Activated T-cell treated with anti-CD3 and anti-CD28 coated beads for 48 hours (primary cell): ENCODE measurements at regions not wholly inside any gene's neighbourhood (a gene's known extent, or its start where the extent isn't known, plus 50 kb on each side); places are given as distances from the start of the nearest gene placed in this dataset.

Source experiments
- DNase-seq: peaks from one replicate; pipeline ENCODE4 v3.0.0-alpha.2; 2020; ENCODE audit warnings: low read depth

DNA sequence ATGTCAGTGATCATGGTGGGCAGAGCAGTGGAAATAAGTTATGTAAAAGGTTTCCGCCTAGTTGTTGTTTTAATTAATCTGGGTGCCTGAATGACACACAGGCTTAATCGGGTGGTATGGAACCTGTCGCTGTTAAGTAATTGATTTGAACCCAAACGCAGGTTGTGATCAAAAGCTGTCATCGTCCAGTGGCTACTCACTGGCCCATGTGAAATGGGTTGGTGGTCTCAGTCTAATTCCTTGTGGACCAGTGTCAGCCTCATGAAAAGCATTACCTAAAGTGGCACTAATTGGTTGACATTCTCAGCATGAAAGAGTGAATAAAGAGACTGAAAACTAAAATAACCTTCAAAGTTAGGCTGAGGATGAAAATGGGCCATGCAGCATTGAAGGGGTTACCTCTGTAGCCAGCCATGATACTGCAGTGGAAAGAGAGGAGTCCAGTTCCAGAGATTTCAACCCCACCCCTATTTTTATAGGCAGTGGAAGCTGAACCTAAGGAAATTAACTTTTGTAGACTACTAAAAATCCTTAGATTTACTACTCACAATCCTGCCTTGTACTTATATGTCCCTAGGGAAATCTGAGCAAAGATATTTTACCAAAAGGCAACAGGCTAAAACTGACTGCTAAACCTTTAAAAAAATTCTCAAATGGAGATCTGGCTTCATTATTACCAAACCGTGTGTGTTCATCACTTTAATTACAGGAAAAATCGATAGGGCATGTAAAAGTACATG lies 251.7 kb upstream of the TENM3 start:
- DNase-seq, result no peak

DNA sequence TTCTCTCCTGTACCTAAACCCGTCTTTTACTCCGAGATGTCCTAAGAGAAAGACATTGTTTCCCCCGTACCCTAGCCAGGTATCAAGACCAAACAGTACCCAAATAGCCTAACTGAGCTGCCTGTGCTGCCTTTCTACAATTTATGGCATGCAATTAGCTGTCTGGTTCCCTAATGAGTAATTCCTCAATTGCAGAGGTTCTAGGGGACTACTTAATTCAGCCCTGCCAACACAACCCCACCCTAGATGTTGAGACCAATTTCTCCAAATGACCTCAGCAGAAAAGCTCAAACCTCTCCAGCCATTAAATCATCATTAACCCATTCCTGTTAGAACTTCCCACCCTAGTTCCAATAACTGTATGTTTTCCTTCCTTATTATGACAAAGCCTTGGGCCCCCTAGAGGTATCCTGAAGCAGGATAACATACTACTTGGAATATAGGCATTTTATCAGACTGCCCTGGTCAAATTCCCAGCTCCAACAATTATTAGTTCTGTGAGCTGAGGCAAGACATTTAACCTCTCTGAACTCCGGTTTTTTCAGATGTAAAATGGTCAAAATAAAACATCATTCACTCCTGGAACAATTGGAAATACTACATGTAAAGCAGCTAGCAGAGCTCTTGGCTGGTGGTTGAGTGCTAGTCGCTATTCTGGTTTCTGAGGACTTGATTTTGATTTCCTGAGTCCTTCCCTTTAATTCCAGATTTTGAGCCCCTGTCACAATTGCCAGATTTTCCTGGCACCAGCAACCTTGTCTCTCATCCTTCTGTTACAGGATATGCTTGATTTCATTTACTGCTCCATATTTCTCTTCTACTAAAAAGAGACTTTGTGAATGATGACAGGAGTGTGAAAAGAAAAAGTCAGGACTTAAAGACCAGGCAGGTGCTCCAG lies 244.6 kb upstream of the TENM3 start:
- DNase-seq, result no peak

DNA sequence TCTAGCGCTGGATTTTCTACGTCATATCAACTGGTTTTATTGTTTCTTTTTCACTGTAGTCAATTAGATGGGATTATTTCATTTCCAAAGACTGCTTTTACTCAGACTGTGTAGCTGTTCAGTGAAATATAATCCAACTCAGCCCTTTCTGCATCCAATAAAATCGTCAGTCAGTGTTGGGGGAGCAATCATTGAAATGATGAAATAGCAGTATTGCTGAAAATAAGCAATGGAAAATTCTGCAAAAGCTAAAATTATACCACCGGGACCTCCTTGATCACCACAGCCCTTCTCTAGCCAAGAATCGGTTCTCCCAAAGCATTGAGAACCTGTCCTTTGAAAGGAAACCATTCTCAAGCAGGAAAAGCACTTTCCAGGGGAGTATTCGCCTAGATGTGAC lies 243.1 kb upstream of the TENM3 start:
- no peak for DNase-seq

DNA sequence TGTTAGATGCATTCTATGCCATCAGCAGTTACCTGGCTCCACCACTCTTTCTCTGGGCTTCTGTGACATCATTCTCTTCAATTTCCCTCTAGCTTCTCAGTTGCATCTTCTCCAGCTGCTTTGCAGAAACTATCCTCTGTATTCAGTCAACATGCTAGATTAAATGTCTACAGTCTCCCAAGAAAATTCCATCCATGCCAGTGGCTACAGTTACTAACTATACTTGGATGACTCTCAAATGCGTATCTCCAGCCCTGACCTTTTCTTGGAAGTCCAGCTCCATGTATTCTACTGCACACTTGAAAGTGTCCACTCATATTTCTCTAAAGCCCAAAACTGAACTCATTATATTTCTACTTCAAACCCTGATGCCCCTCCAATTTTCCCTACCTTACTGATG lies 232.3 kb upstream of the TENM3 start:
- DNase-seq, result no peak

DNA sequence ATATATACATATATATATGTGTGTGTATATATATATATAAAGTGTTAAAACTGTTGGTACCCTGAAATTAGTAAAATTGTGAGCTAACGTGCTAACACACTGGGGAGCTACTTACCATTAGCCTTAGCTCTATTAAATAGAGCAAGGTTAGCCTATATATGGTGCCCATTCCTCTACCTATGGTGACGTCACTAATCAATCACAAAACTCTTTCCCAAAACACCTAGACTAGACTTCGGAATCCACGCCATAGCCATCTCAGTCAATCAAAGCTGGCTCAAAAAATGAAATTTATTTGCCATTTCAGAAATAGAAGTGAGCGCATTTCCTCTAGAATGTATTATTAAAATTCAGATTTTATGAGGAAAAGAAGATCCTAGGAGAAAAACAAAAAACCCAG lies 229.0 kb upstream of the TENM3 start:
- DNase-seq, result no peak

DNA sequence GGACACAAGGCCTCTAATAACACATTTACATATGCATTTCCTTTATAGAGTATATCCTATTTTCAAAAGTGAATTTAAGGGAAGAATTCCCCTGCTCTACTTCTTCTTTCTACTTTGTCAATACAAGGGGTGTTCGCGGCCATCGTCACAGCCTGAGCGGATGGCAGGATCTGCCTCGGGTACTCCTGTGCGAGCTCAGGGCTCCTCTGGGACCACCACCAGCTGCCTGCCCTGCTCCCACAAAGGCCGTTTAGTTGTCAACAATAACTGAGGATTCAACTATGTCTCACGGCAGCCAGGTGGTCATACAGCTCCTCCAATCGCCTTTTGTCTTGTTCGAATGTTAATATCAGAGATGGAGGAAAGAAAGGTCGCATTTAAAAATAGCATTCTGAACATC lies 228.2 kb upstream of the TENM3 start:
- DNase-seq, result no peak

DNA sequence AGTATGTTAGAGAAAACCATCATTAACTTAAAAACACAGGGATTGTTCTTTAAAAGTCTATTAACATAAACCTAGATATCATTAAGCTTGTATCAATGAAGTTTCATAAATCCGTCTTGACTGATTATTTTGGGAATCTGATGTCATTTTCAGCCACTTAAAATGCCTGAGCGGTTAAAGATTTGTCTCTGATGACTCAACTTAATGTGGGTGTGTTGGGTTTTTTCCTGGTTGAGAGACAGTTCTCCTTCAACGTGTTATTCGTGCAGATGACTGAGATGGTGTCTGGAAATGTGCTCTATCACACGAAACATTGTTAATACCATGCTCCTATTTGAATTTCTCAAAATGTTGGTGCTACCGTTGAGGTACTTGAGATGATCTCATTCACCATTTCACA lies 227.3 kb upstream of the TENM3 start:
- DNase-seq, result no peak

DNA sequence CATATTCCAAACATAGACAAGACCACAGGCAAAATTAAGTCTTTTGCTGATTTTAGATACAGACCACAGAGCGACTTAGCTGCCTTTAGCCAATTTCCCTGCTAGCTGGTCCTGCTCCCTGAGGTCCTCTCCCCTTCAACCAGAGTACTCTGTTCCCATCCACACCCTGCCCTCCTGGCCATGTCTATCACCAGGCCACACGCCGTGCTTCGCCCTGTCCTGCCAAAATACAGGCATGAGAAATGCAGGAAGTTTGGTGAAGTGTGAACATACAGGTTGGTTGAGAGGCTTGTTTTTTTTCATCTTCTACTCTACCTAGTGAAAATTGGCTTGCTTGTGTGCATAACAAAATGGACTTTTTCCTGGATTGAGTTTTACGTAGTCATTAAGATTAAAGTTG lies 226.2 kb upstream of the TENM3 start:
- no peak for DNase-seq

DNA sequence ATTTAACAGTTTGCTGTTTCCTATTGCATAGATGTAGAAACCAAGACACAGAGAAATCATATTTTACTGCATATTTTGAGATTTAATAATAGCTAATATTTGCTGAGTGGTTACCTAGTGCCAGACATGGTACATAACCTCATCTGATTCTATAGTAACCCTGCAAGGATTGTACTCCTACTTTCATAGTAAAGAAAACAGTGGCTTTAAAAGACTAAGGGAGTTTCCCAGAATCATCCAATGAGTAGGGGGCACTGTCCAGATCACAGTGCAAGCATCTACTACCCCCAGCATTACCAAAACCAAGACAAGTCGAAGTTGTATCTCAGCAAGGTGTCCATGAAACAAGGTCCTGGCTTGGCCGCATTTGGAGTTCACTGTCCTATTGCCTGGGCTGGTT lies 224.5 kb upstream of the TENM3 start:
- DNase-seq, result no peak

DNA sequence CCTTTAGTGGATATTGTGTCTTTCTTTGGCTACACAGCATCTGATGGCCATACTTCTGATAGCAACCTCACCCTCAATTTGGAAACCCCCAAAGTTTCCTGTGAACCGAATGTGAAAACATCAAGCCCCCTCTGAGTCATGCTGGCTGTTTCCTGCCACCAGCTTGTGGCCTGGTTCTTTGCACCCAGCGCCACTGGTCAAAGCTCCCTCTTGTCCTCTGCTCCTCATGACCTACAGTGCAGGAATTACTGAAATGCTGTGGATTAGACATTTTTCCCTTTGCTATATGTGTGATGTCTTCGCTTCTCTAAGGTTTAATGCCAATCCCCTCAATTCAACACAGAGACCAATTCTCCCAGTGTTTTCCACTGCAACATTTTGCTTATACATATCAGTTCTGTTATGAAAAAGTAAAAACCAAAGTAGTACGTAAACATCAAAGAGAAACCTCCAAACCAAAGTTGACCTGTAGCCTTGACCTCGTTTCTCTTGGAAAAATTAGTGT lies 224.0 kb upstream of the TENM3 start:
- no peak for DNase-seq

DNA sequence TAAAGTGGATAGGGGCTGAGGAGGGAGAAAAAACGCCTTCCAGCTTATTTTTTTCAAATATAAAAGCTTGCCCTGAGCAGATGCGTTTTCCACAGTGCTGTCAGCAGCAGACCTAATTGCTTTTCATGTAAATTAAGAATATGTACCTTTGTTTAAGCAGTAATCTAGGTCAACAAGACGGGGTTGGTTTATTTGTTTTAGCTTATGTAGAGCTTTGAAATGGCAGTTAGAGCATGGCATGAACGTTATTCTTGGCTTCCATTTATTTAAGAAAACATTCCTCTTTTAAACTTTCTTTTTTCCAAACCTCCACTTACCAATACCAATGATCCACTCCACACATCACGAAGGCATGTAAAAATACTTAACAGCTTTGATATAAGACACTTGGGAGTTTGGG lies 220.3 kb upstream of the TENM3 start:
- DNase-seq, result no peak

DNA sequence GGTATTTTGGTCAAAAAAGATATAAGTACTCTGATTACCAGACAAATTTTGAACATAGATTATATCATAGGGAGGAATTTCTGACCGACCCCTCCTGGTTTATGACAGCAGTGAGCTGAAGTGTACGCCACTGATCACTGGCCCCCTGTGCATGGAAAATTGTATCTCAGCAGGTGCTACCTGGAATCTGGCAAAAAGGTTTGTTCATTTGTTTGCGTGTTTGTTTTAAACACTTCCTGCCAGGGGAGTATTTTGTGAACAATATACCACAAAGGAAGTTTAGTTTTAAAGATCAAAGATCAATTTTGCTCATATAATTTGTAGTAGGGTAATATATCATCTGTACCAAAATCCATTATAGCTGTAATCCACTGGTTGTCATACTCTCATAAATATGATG lies 219.7 kb upstream of the TENM3 start:
- DNase-seq, result no peak

DNA sequence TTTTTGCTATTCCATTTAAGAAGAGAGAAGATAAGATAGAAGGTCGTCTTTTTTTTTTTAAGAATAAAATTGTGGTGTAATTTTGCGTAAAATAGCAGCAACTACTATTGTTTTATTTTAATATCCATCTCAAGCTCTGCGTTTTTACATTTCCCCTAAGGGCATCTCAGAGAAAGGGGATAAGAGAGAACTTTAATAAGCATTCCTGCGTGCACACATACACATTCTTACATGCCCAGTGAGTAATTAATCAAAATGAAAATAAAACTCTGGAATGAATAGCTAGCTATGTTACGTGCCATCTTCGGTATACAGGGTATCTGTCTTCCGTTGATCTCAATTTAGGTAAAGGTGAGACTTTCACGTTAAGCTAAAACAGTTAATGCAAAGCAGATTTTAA lies 200.3 kb upstream of the TENM3 start:
- no peak for DNase-seq

DNA sequence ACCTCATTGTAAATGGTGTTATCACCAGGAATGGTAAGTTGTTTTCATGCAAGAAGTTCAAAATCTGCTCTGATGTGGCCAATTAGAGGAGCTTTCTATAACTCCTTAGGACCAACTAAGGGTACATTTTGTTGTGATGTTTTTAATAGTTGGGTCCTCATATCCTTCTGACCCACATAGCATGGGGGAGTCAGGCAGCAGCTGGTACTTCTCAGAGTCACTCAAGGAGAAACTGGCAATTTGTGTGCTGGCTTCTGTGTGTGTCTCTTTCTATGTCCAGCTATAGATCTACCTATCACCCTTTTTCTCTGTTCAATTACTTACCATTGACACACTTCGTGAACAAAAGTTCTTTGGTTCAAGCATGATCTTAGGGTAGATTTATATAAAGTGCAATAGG lies 194.3 kb upstream of the TENM3 start:
- DNase-seq, result no peak

DNA sequence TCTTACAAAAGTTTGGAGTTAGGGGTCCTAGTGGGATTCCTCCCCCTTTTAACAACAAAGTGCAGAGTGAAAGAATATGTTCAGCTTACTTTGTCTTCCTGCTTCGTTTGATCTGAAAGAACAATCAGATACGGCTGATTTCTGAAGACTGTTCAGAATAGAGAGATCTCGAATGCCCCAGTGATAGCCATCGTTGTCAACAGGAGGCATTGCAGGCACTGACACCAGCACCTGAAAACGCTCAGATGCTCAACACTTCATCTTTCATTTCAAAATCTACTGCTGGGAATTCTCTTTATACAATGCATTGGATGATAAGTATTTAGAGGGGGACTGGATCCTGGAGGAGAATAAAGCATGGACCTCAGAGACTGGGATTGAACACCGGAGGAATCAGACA lies 186.3 kb upstream of the TENM3 start:
- no peak for DNase-seq

DNA sequence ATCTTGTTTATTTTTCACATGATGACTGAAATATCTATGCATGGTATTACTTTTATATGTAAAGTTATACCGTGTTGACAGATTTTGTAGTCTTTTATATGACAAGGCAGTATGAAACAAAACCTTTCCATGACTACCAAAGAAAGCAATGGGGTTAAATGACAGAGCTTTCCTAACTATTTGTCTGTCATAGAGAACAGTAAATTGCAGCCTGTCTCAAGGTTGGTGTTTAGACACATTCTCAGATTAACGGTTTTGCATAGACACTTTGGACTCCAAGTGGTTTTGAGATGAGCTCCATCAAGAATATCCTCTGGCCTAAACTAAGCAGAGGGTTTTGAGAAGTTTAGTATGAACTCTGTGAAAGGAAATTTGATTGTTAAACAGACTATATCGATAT lies 180.7 kb upstream of the TENM3 start:
- no peak for DNase-seq

DNA sequence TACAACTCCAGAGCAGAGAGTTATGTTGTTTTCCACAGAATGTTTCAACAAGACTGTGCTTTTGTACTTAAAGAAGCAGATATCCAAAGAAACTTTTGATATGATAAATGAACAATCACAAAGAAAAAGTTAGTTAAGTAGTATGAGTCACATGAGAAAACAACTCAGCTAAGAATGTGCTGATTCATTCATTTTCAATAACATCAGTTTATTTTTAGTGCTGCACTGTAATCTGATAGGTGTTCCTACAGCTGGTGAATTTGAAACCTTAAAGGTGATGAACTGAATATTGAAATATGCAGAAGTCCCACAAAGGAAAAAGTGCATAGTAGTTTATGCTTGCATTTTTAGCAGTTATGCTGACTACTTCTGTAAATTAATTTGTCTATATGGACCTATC lies 180.3 kb upstream of the TENM3 start:
- DNase-seq, result no peak

DNA sequence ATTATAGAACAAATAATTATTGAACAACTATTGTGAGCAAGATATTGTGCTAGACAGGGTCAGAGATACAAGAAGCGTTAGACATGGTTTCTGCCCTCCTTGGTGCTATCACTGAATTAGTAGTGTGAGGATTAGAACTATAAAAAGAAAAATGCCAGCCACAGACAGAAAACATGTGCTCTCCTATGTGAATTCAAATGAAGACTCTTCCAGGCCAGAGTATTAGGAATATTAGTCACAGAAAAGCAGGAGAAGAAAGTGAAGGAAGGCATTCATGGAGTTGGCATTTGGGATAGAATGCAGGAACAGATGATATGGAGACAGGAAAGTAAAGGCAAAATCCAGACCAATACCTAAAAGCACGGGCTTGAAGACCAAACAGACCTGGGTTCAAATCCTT lies 179.6 kb upstream of the TENM3 start:
- no peak for DNase-seq

DNA sequence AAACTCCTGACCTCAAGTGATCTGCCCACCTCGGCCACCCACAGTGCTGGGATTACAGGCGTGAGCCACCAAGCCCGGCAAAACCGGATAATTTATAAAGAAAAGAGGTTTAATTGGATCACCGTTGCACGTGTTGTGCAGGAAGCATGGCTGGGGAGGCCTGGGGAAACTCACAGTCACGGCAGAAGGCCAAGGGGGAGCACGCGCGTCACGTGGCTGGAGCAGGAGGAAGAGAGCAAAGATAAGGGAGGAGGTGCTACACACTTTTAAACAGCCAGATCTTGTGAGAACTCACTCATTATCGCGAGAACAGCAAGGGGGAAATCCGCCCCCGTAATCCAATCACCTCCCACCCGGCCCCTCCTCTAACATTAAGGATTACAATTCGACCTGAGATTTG lies 177.9 kb upstream of the TENM3 start:
- no peak for DNase-seq

DNA sequence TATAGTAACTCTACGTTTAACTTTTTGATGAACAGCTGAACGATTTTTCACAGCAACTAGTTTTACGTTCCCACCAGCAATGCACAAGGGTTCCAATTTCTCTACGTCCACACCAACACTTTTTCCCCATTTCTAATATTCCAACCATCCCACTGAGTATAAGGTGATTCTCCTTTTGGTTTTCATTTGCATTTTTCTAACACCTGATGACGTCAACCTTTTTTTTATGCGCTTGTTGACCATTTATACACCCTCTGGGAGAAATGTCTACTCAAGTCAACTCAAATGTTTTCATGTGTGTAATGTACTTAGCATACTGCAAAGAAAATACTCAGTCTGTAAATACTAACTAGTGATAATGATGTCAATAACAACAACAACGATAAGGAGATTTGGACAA lies 177.2 kb upstream of the TENM3 start:
- DNase-seq, result no peak

DNA sequence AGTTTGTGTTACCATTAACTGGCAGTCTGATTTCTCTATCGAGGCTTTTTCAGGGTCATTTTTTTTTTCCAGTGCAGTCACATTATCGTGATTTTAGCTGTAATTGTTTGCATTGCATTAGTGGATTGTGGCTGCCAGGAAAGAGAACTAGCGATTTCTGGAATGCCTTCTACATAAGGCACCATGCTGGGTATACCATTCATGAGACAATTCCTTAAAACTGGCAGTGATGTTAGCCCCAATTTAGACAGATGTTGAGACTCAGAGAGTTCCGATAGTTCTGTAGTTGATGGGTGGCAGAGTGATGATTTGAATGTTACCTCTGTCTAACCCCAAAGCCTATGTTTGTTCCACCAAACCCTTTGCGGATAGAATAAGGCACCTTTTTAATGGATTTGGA lies 175.4 kb upstream of the TENM3 start:
- no peak for DNase-seq

DNA sequence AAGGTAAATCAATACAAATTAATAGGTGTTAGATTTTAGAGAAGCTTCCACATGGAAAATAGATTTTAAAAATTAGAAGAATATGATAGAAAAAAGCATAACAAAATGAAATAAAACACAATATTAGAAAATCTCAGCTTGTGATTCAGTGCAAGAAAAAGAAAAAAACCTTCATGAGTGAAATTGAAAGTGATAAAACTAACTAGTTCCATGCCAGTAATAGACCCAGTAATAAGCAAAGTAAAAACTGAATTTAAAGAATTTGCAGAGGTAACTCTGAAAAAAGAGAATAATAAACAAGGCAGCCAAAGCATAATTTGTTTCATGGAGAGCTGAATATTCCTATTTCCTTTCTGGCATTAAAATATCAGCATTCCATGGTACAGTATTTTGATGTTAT lies 174.3 kb upstream of the TENM3 start:
- no peak for DNase-seq

DNA sequence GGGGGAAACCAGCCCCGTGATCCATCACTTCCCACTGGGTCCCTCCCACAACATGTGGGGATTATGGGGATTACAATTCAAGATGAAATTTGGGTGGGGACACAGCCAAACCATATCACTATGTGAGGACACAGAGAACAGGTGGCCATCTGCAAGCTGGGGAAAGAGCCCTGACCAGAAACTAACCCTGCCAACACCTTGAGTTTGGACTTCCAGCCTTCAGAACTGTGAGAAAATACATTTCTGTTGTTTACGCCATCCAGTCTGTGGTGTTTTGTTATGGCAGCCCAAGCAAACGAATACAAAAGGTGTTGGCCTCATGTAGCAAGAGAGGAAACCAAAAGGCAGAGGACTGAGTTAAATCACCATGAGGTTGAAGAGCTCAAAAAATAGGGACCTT lies 169.9 kb upstream of the TENM3 start:
- no peak for DNase-seq

DNA sequence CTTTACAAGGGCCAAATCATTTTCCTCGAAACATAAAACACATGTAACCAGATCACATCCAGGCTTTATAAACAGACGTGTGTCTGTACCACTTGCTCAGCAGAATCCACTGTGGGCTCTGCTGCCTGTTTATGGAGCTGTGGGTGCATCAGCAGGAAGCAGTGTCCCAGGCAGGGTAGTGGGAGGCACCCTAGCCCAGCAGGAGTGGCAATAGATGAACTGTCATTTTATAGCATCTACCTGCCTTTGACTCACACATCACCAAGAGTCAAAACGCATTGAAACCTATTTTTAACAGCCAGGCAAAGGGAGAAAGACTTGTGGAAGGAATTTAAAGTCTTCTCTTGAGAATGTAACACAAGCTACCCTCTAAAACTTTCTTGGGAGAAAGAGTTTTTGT lies 169.1 kb upstream of the TENM3 start:
- DNase-seq, result no peak
